Stimulated activated CD4-positive, alpha-beta T cell treated with anti-CD3 and anti-CD28 coated beads, Interleukin-12 subunit alpha, Interleukin-12 subunit beta, amount 100 ng/mL, for 24 hours (primary cell): ENCODE measurements at regions not wholly inside any gene's neighbourhood (a gene's known extent, or its start where the extent isn't known, plus 50 kb on each side); places are given as distances from the start of the nearest gene placed in this dataset.
"Not testable (repeated sequence)": the region's sequence is repeated elsewhere in the genome, so short reads cannot be mapped to it uniquely, and the experiment has no call there.

Experiments
- DNase-seq, 2 experiments: peaks; one replicate each; pipeline ENCODE4 v3.0.0-alpha.2; 2020; ENCODE audit warnings: low read depth in 2 of 2

- no peak for DNase-seq
Measured at GRCh38 chr7:69373171-69374043, 224.9 kb upstream of the AUTS2 start.

GRCh38 chr7:69374044-69374425 is 224.2 kb upstream of the AUTS2 start:
- DNase-seq = no peak

GRCh38 chr7:69377191-69377590 is 221.1 kb upstream of the AUTS2 start:
- DNase-seq = no peak

GRCh38 chr7:69388452-69389137 is 209.7 kb upstream of the AUTS2 start:
- DNase-seq = no peak

- no peak for DNase-seq
Measured at GRCh38 chr7:69389216-69389615, 209.1 kb upstream of the AUTS2 start.

- DNase-seq = not testable (repeated sequence)
Measured at GRCh38 chr7:69393912-69394311, 204.4 kb upstream of the AUTS2 start.

GRCh38 chr7:69395061-69395714 is 203.1 kb upstream of the AUTS2 start:
- DNase-seq = no peak

- DNase-seq = no peak
Measured at GRCh38 chr7:69398986-69399385, 199.3 kb upstream of the AUTS2 start.

GRCh38 chr7:69399401-69399800 is 198.9 kb upstream of the AUTS2 start:
- DNase-seq = no peak

- no peak for DNase-seq
Measured at GRCh38 chr7:69402696-69403095, 195.6 kb upstream of the AUTS2 start.

GRCh38 chr7:69403169-69403568 is 195.1 kb upstream of the AUTS2 start:
- DNase-seq = no peak

- no peak for DNase-seq
Measured at GRCh38 chr7:69411018-69411417, 187.3 kb upstream of the AUTS2 start.

GRCh38 chr7:69411466-69411865 is 186.8 kb upstream of the AUTS2 start:
- no peak for DNase-seq

- DNase-seq = no peak
Measured at GRCh38 chr7:69412331-69413146, 185.7 kb upstream of the AUTS2 start.

GRCh38 chr7:69414555-69414954 is 183.7 kb upstream of the AUTS2 start:
- DNase-seq = no peak

- no peak for DNase-seq
Measured at GRCh38 chr7:69418869-69419670, 179.2 kb upstream of the AUTS2 start.

- DNase-seq = no peak
Measured at GRCh38 chr7:69419934-69420333, 178.3 kb upstream of the AUTS2 start.

- no peak for DNase-seq
Measured at GRCh38 chr7:69422574-69422985, 175.7 kb upstream of the AUTS2 start.

GRCh38 chr7:69426705-69427104 is 171.6 kb upstream of the AUTS2 start:
- no peak for DNase-seq

- no peak for DNase-seq
Measured at GRCh38 chr7:69428089-69428488, 170.2 kb upstream of the AUTS2 start.

GRCh38 chr7:69429911-69430383 is 168.3 kb upstream of the AUTS2 start:
- no peak for DNase-seq
